OCI-LY7 (cell line): ENCODE measurements at regions not wholly inside any gene's neighbourhood (a gene's known extent, or its start where the extent isn't known, plus 50 kb on each side); places are given as distances from the start of the nearest gene placed in this dataset.

Experiments used
- BruUV-seq: library from RNA; stranded (reverse); fragments of 400-500 nt; replicated peaks from 2 replicates; lab custom pipeline; 2021; lab: Mats Ljungman, UMichigan
- CTCF ChIA-PET: fragments of 300-600 bp; sonication (Branson Sonifier 250); formaldehyde crosslinking; loops from one replicate; lab custom pipeline; 2022; ENCODE audit warnings: antibody characterized with exemption; ENCODE audit not compliant: unreplicated experiment; lab: Charles Lee
- POLR2A ChIA-PET: fragments of 300-600 bp; sonication (Branson Sonifier 250); formaldehyde crosslinking; loops from one replicate; lab custom pipeline; 2022; ENCODE audit warnings: antibody characterized with exemption; lab: Charles Lee
- DNase-seq: peaks from one replicate; pipeline ENCODE4 v3.0.0-alpha.2; 2015; ENCODE audit warnings: low spot score
- H2AFZ ChIP-seq: fragments of 200-600 bp; sonication (generic), shearing (Covaris generic); 2 replicates; pipeline ENCODE4 v1.6.1; 2014; ENCODE audit warnings: mild to moderate bottlenecking, antibody characterized with exemption, low read length, moderate library complexity
- H3K27ac ChIP-seq: fragments of 200-600 bp; sonication (generic); 2 replicates; pipeline ENCODE4 v1.5.1; 2014; ENCODE audit warnings: mixed run types, low read depth, mild to moderate bottlenecking, moderate library complexity, low read length, inconsistent platforms; ENCODE audit not compliant: poor library complexity, severe bottlenecking
- H3K36me3 ChIP-seq: fragments of 200-600 bp; sonication (generic); 2 replicates; pipeline ENCODE4 v1.6.1; 2014; ENCODE audit warnings: mild to moderate bottlenecking, antibody characterized with exemption, low read length, moderate library complexity, mixed read lengths; ENCODE audit not compliant: insufficient read depth
- H3K4me1 ChIP-seq: fragments of 200-600 bp; sonication (generic); 2 replicates; pipeline ENCODE4 v1.5.1; 2014; ENCODE audit warnings: mild to moderate bottlenecking, low read length; ENCODE audit not compliant: insufficient read depth, poor library complexity, severe bottlenecking
- H3K4me2 ChIP-seq: fragments of 200-600 bp; sonication (generic); 2 replicates; pipeline ENCODE4 v1.6.1; 2014; ENCODE audit warnings: mild to moderate bottlenecking, low read length
- H3K4me3 ChIP-seq: fragments of 200-600 bp; sonication (generic); 2 replicates; pipeline ENCODE4 v1.5.1; 2014; ENCODE audit warnings: mild to moderate bottlenecking, low read depth, low read length; ENCODE audit not compliant: poor library complexity, severe bottlenecking
- H3K79me2 ChIP-seq: fragments of 200-600 bp; sonication (generic); 2 replicates; pipeline ENCODE4 v1.6.1; 2016; ENCODE audit warnings: low read depth, mild to moderate bottlenecking, low read length, moderate library complexity, mixed read lengths; ENCODE audit not compliant: insufficient read depth
- H3K9me2 ChIP-seq: fragments of 200-600 bp; sonication (generic); 2 replicates; pipeline ENCODE4 v1.6.1; 2016; ENCODE audit warnings: mild to moderate bottlenecking, low read length, mixed read lengths; ENCODE audit not compliant: insufficient read depth
- H3K9me3 ChIP-seq: fragments of 200-600 bp; sonication (generic); 2 replicates; pipeline ENCODE4 v1.6.1; 2014; ENCODE audit warnings: mild to moderate bottlenecking, mixed run types, low read length, mixed read lengths
- H4K20me1 ChIP-seq: fragments of 200-600 bp; sonication (generic); 2 replicates; pipeline ENCODE4 v1.6.1; 2014; ENCODE audit warnings: mild to moderate bottlenecking, antibody characterized with exemption, low read length, moderate library complexity, mixed read lengths; ENCODE audit not compliant: insufficient read depth
- CTCF ChIP-seq: fragments of 200-600 bp; sonication (generic); conservative IDR thresholded peaks from 2 replicates; pipeline ENCODE4 v1.5.1; 2014; ENCODE audit warnings: mild to moderate bottlenecking, antibody characterized with exemption, low read length, moderate library complexity, mixed read lengths
- EZH2phosphoT487 ChIP-seq: fragments of 200-600 bp; sonication (generic); IDR thresholded peaks from 2 replicates; pipeline ENCODE4 v1.6.1; 2018; ENCODE audit warnings: low read depth, borderline replicate concordance, mild to moderate bottlenecking, mixed run types, antibody characterized with exemption, low read length, moderate library complexity, mixed read lengths
- intact Hi-C: fragments of 100-400 bp; cut with micrococcal nuclease; formaldehyde crosslinking; loops from one replicate; pipeline ENCODE4 v1.10.0; 2022; ENCODE audit not compliant: unreplicated experiment

- no peaks in the 10 kb centered on the region for H4K20me1 ChIP-seq
- DNase-seq = no peak
- H3K4me2 ChIP-seq = no peak overlapping the region
- H2AFZ ChIP-seq = no peak overlapping the region
- H3K4me3 ChIP-seq = no peak overlapping the region
- TF ChIP-seq CTCF = no peak
- no peak for TF ChIP-seq EZH2phosphoT487
- H3K27ac ChIP-seq = no peak overlapping the region
- intact Hi-C loops = no loop called here
- no peaks in the 10 kb centered on the region for H3K36me3 ChIP-seq
- no peaks in the 10 kb centered on the region for H3K79me2 ChIP-seq
- no peaks in the 10 kb centered on the region for H3K9me3 ChIP-seq
- H3K4me1 ChIP-seq = peaks cover 13% of the 10 kb centered on the region
- H3K9me2 ChIP-seq = no peaks in the 10 kb centered on the region
- POLR2A ChIA-PET = no interaction called here
- CTCF ChIA-PET = no interaction called here
- no TSS peak for BruUV-seq
These were observed 225.9 kb upstream of the PCSK5 start for GRCh38 chr9:75664597-75664996.

- no peaks in the 10 kb centered on the region for H3K79me2 ChIP-seq
- H3K9me2 ChIP-seq = no peaks in the 10 kb centered on the region
- no peak for TF ChIP-seq EZH2phosphoT487
- POLR2A ChIA-PET = interaction anchor here (0.8 kb wide), 1 partner anchor 21 kb away, joined by 3 read pairs; no protein-coding TSS in a partner anchor
- H4K20me1 ChIP-seq = no peaks in the 10 kb centered on the region
- no peak overlapping the region for H3K27ac ChIP-seq
- CTCF ChIA-PET = no interaction called here
- no peak overlapping the region for H3K4me2 ChIP-seq
- no peaks in the 10 kb centered on the region for H3K36me3 ChIP-seq
- no peak for DNase-seq
- BruUV-seq = no TSS peak
- peaks cover 37% of the 10 kb centered on the region for H3K4me1 ChIP-seq
- H3K9me3 ChIP-seq = no peaks in the 10 kb centered on the region
- H2AFZ ChIP-seq = no peak overlapping the region
- intact Hi-C loops = no loop called here
- H3K4me3 ChIP-seq = no peak overlapping the region
These were observed 223.5 kb upstream of the PCSK5 start for GRCh38 chr9:75666856-75667554.

- Histone ChIP-seq H3K9me2 (no peaks in the 10 kb centered on the region), H3K4me1 (peaks cover 38% of the 10 kb centered on the region), H3K9me3 (peaks cover 5% of the 10 kb centered on the region; the same call in 1 of the 2 replicates), H3K79me2 (no peaks in the 10 kb centered on the region), H3K36me3 (no peaks in the 10 kb centered on the region), H3K4me3 (no peak overlapping the region), H2AFZ (peak overlapping the region; percentile 47; the same call in 1 of the 2 replicates), H4K20me1 (no peaks in the 10 kb centered on the region), H3K27ac (no peak overlapping the region), H3K4me2 (peak overlapping the region; percentile 13; the same call in 1 of the 2 replicates)
- TF ChIP-seq EZH2phosphoT487 (no peak), CTCF (no peak)
- intact Hi-C loops = no loop called here
- CTCF ChIA-PET = no interaction called here
- no peak for DNase-seq
- POLR2A ChIA-PET = interaction anchor here (1.0 kb wide), 1 partner anchor 57 kb away, joined by 3 read pairs; no protein-coding TSS in a partner anchor
- no TSS peak for BruUV-seq
These were observed 220.8 kb upstream of the PCSK5 start for GRCh38 chr9:75669721-75670120.
